HEK293 (cell line): ENCODE measurements at regions not wholly inside any gene's neighbourhood (a gene's known extent, or its start where the extent isn't known, plus 50 kb on each side); places are given as distances from the start of the nearest gene placed in this dataset.
A peak's percentile ranks its signal among the peaks of the same experiment; 100 is the strongest.

Experiments
- CTCF ChIA-PET: fragments of 350-600 bp; formaldehyde crosslinking; extraction: SDS; loops from one replicate; lab custom pipeline; 2021; ENCODE audit warnings: antibody characterized with exemption; lab: Yijun Ruan, JAX
- POLR2A ChIA-PET: fragments of 300-600 bp; formaldehyde crosslinking; extraction: SDS; loops from one replicate; lab custom pipeline; 2020; ENCODE audit warnings: antibody characterized with exemption, inconsistent platforms; lab: Yijun Ruan, JAX
- H3K27ac ChIP-seq: fragments of 200-500 bp; sonication (Bioruptor generic); 2 replicates; pipeline ENCODE4 v1.5.1; 2014; ENCODE audit warnings: low read depth, low read length, control low read depth, inconsistent platforms; ENCODE audit errors: extremely low read depth
- H3K36me3 ChIP-seq, 2 experiments: fragments of 200-500 bp in 1 of 2; sonication (Bioruptor generic) in 1 of 2; 1 replicate in 1 of 2; 2 replicates in 1 of 2; pipeline ENCODE4 v1.5.1; 2014 to 2017; ENCODE audit warnings: inconsistent platforms in 2 of 2, low read length in 2 of 2; ENCODE audit not compliant: control insufficient read depth in 2 of 2, insufficient read depth in 1 of 2
- H3K4me1 ChIP-seq: fragments of 200-500 bp; sonication (Bioruptor generic); 2 replicates; pipeline ENCODE4 v1.5.1; 2014; ENCODE audit warnings: mild to moderate bottlenecking, low read length, inconsistent platforms; ENCODE audit not compliant: control insufficient read depth, insufficient read depth
- H3K4me3 ChIP-seq: 2 replicates; pipeline ENCODE4 v1.5.1; 2011; ENCODE audit warnings: low read depth, mild to moderate bottlenecking, control low read depth, low read length, moderate library complexity
- H3K9me3 ChIP-seq: fragments of 200-500 bp; sonication (Bioruptor generic); 2 replicates; pipeline ENCODE4 v1.5.1; 2014; ENCODE audit warnings: low read depth, low read length, inconsistent platforms; ENCODE audit not compliant: control insufficient read depth, insufficient read depth
- GLI2 ChIP-seq: fragments of 450-650 bp; formaldehyde crosslinking; IDR thresholded peaks from 2 replicates; pipeline ENCODE4; 2017; ENCODE audit warnings: missing biosample characterization, missing genetic modification characterization, low read depth, borderline replicate concordance
- IKZF3 ChIP-seq: fragments of 450-650 bp; IDR thresholded peaks from 2 replicates; pipeline ENCODE4 v1.5.0; 2018; ENCODE audit warnings: missing biosample characterization, mild to moderate bottlenecking, missing genetic modification characterization, moderate library complexity
- KLF1 ChIP-seq: fragments of 450-650 bp; formaldehyde crosslinking; IDR thresholded peaks from 2 replicates; pipeline ENCODE4 v1.5.1; 2016; ENCODE audit warnings: missing biosample characterization, missing genetic modification characterization
- SALL2 ChIP-seq: fragments of 450-650 bp; formaldehyde crosslinking; IDR thresholded peaks from 2 replicates; pipeline ENCODE4 v1.5.0; 2017; ENCODE audit warnings: missing biosample characterization, mild to moderate bottlenecking, missing genetic modification characterization, borderline replicate concordance
- SCRT1 ChIP-seq: fragments of 450-650 bp; formaldehyde crosslinking; IDR thresholded peaks from 2 replicates; pipeline ENCODE4 v1.5.1; 2016; ENCODE audit warnings: missing biosample characterization, missing genetic modification characterization, borderline replicate concordance
- WT1 ChIP-seq: fragments of 450-650 bp; formaldehyde crosslinking; IDR thresholded peaks from 2 replicates; pipeline ENCODE4 v1.5.1; 2016; ENCODE audit warnings: missing biosample characterization, missing genetic modification characterization
- ZBTB48 ChIP-seq: fragments of 450-650 bp; formaldehyde crosslinking; IDR thresholded peaks from 2 replicates; pipeline ENCODE4 v1.5.1; 2016; ENCODE audit warnings: missing biosample characterization, missing genetic modification characterization
- ZBTB6 ChIP-seq: fragments of 450-650 bp; formaldehyde crosslinking; IDR thresholded peaks from 2 replicates; pipeline ENCODE4 v1.5.1; 2017; ENCODE audit warnings: missing biosample characterization, missing genetic modification characterization
- ZFP37 ChIP-seq: fragments of 450-650 bp; formaldehyde crosslinking; IDR thresholded peaks from 2 replicates; pipeline ENCODE4 v1.5.1; 2016; ENCODE audit warnings: missing biosample characterization, missing genetic modification characterization
- ZFP41 ChIP-seq: fragments of 450-650 bp; formaldehyde crosslinking; IDR thresholded peaks from 2 replicates; pipeline ENCODE4 v1.5.1; 2016; ENCODE audit warnings: missing biosample characterization, missing genetic modification characterization, borderline replicate concordance
- ZNF112 ChIP-seq: fragments of 450-650 bp; formaldehyde crosslinking; IDR thresholded peaks from 2 replicates; pipeline ENCODE4 v1.5.0; 2017; ENCODE audit warnings: missing biosample characterization, missing genetic modification characterization
- ZNF155 ChIP-seq: fragments of 450-650 bp; formaldehyde crosslinking; IDR thresholded peaks from 2 replicates; pipeline ENCODE4 v1.5.1; 2016; ENCODE audit warnings: missing biosample characterization, missing genetic modification characterization
- ZNF16 ChIP-seq: fragments of 450-650 bp; formaldehyde crosslinking; IDR thresholded peaks from 2 replicates; pipeline ENCODE4 v1.5.1; 2016; ENCODE audit warnings: low read depth, missing biosample characterization, missing genetic modification characterization
- ZNF18 ChIP-seq: fragments of 450-650 bp; formaldehyde crosslinking; IDR thresholded peaks from 2 replicates; pipeline ENCODE4 v1.5.1; 2016; ENCODE audit warnings: missing biosample characterization, missing genetic modification characterization
- ZNF2 ChIP-seq: fragments of 450-650 bp; formaldehyde crosslinking; IDR thresholded peaks from 2 replicates; pipeline ENCODE4 v1.5.1; 2016; ENCODE audit warnings: missing biosample characterization, missing genetic modification characterization
- ZNF214 ChIP-seq: fragments of 450-650 bp; formaldehyde crosslinking; IDR thresholded peaks from 2 replicates; pipeline ENCODE4 v1.5.1; 2017; ENCODE audit warnings: missing biosample characterization, mild to moderate bottlenecking, missing genetic modification characterization, borderline replicate concordance
- ZNF221 ChIP-seq: fragments of 450-650 bp; formaldehyde crosslinking; IDR thresholded peaks from 2 replicates; pipeline ENCODE4 v1.5.1; 2017; ENCODE audit warnings: missing biosample characterization, missing genetic modification characterization, borderline replicate concordance
- ZNF266 ChIP-seq: fragments of 450-650 bp; formaldehyde crosslinking; IDR thresholded peaks from 2 replicates; pipeline ENCODE4 v1.5.1; 2016; ENCODE audit warnings: missing biosample characterization, missing genetic modification characterization, low read depth
- ZNF292 ChIP-seq: fragments of 450-650 bp; formaldehyde crosslinking; IDR thresholded peaks from 2 replicates; pipeline ENCODE4 v1.5.1; 2016; ENCODE audit warnings: low read depth, missing biosample characterization, missing genetic modification characterization, borderline replicate concordance
- ZNF335 ChIP-seq: fragments of 450-650 bp; formaldehyde crosslinking; conservative IDR thresholded peaks from 2 replicates; pipeline ENCODE4 v1.5.1; 2016; ENCODE audit warnings: missing biosample characterization, missing genetic modification characterization
- ZNF341 ChIP-seq: fragments of 450-650 bp; formaldehyde crosslinking; IDR thresholded peaks from 2 replicates; pipeline ENCODE4; 2016; ENCODE audit warnings: low read depth, missing biosample characterization, missing genetic modification characterization
- ZNF514 ChIP-seq: fragments of 450-650 bp; formaldehyde crosslinking; IDR thresholded peaks from 2 replicates; pipeline ENCODE4 v1.5.1; 2016; ENCODE audit warnings: missing biosample characterization, missing genetic modification characterization
- ZNF544 ChIP-seq: fragments of 450-650 bp; formaldehyde crosslinking; IDR thresholded peaks from 2 replicates; pipeline ENCODE4 v1.5.0; 2017; ENCODE audit warnings: missing biosample characterization, missing genetic modification characterization
- ZNF555 ChIP-seq: fragments of 450-650 bp; formaldehyde crosslinking; conservative IDR thresholded peaks from 2 replicates; pipeline ENCODE4 v1.5.1; 2017; ENCODE audit warnings: missing biosample characterization, mild to moderate bottlenecking, missing genetic modification characterization, inconsistent platforms
- ZNF660 ChIP-seq: fragments of 450-650 bp; IDR thresholded peaks from 2 replicates; pipeline ENCODE4 v1.5.1; 2018; ENCODE audit warnings: missing biosample characterization, mild to moderate bottlenecking, missing genetic modification characterization
- ZNF704 ChIP-seq: fragments of 450-650 bp; formaldehyde crosslinking; IDR thresholded peaks from 2 replicates; pipeline ENCODE4 v1.5.1; 2016; ENCODE audit warnings: missing biosample characterization, missing genetic modification characterization
- ZNF777 ChIP-seq: fragments of 450-650 bp; formaldehyde crosslinking; IDR thresholded peaks from 2 replicates; pipeline ENCODE4 v1.5.1; 2017; ENCODE audit warnings: missing biosample characterization, missing genetic modification characterization, borderline replicate concordance
- ZSCAN23 ChIP-seq: fragments of 450-650 bp; formaldehyde crosslinking; IDR thresholded peaks from 2 replicates; pipeline ENCODE4 v1.5.1; 2016; ENCODE audit warnings: missing biosample characterization, missing genetic modification characterization

- POLR2A ChIA-PET = no interaction called here
- no peaks in the 10 kb centered on the region for H3K36me3 ChIP-seq
Measured at GRCh38 chr5:171513591-171513990, 94.1 kb downstream of the FGF18 start.

GRCh38 chr5:171518916-171519315, 99.5 kb downstream of the FGF18 start:
- POLR2A ChIA-PET = no interaction called here
- Histone ChIP-seq H3K9me3 (no peaks in the 10 kb centered on the region), H3K4me1 (no peaks in the 10 kb centered on the region), H3K36me3 (no peaks in the 10 kb centered on the region), H3K27ac (no peak overlapping the region), H3K4me3 (no peak overlapping the region)
- no peak for TF ChIP-seq ZNF112
- TF ChIP-seq ZNF341 (tag by site-specific recombination) = no peak
- TF ChIP-seq ZNF514 (tag by site-specific recombination) = no peak
- no peak for TF ChIP-seq WT1 (tag by site-specific recombination)
- no peak for TF ChIP-seq ZFP37 (tag by site-specific recombination)
- no peak for TF ChIP-seq ZBTB48 (tag by site-specific recombination)
- no peak for TF ChIP-seq ZNF704 (tag by site-specific recombination)
- TF ChIP-seq ZNF555 = no peak
- TF ChIP-seq GLI2 (tag by site-specific recombination) = no peak
- CTCF ChIA-PET = interaction anchor here (0.7 kb wide), 1 partner anchor 24 kb away, joined by 3 read pairs; no protein-coding TSS in a partner anchor

More at GRCh38 chr5:171513591-171513990, 94.1 kb downstream of the FGF18 start:
- H3K4me1 ChIP-seq = no peaks in the 10 kb centered on the region
- TF ChIP-seq ZNF266 (tag by site-specific recombination) = no peak
- no peak for TF ChIP-seq ZNF292
- TF ChIP-seq ZNF155 (tag by site-specific recombination) = no peak
- no peak for TF ChIP-seq IKZF3 (tag by site-specific recombination)
- TF ChIP-seq ZNF221 (tag by site-specific recombination) = no peak
- TF ChIP-seq ZFP41 (tag by site-specific recombination) = no peak
- TF ChIP-seq ZNF214 (tag by site-specific recombination) = no peak
- TF ChIP-seq ZNF16 (tag by site-specific recombination) = no peak
- no peak for TF ChIP-seq SALL2 (tag by site-specific recombination)
- no peak overlapping the region for H3K27ac ChIP-seq
- no peaks in the 10 kb centered on the region for H3K9me3 ChIP-seq
- no peak overlapping the region for H3K4me3 ChIP-seq
- CTCF ChIA-PET = interaction anchor here (0.6 kb wide), 1 partner anchor 76 kb away, joined by 3 read pairs; no protein-coding TSS in a partner anchor

- CTCF ChIA-PET = interaction anchor here (0.6 kb wide), 1 partner anchor 843 kb away, joined by 4 read pairs; no protein-coding TSS in a partner anchor
- TF ChIP-seq ZNF777 (tag by site-specific recombination) = no peak
- no peak for TF ChIP-seq SCRT1 (tag by site-specific recombination)
- TF ChIP-seq ZSCAN23 (tag by site-specific recombination) = no peak
- TF ChIP-seq ZNF18 (tag by site-specific recombination) = no peak
- 0 out of 2 replicates have a peak, but pooled peaks have one; percentile 36 for TF ChIP-seq ZNF335
- 0 out of 2 replicates have a peak, but pooled peaks have one; percentile 23 for TF ChIP-seq KLF1 (tag by site-specific recombination)
- TF ChIP-seq ZNF660 = no peak
- no peak for TF ChIP-seq ZNF2 (tag by site-specific recombination)
- TF ChIP-seq ZBTB6 = peak; percentile 44; the same call in 1 of the 2 replicates
- TF ChIP-seq ZNF544 (tag by site-specific recombination) = no peak
Measured at GRCh38 chr5:171520300-171521174, 101.1 kb downstream of the FGF18 start.

More at GRCh38 chr5:171520300-171521174, 101.1 kb downstream of the FGF18 start:
- no peak overlapping the region for H3K4me3 ChIP-seq
- H3K36me3 ChIP-seq = no peaks in the 10 kb centered on the region
- POLR2A ChIA-PET = no interaction called here
- no peak overlapping the region for H3K27ac ChIP-seq
- no peaks in the 10 kb centered on the region for H3K9me3 ChIP-seq
- no peaks in the 10 kb centered on the region for H3K4me1 ChIP-seq
